DND-41 (cell line): ENCODE measurements at regions not wholly inside any gene's neighbourhood (a gene's known extent, or its start where the extent isn't known, plus 50 kb on each side); places are given as distances from the start of the nearest gene placed in this dataset.

Source experiments
- ATAC-seq: fragments of 200-7000 bp; cut with Tn5 transposase; 3 replicates; pipeline ENCODE4 v1.9.1; 2021; ENCODE audit warnings: low read depth; ENCODE audit not compliant: insufficient read depth
- DNase-seq: peaks from one replicate; pipeline ENCODE4 v3.0.0-alpha.2; 2020
- H2AFZ ChIP-seq: 2 replicates; pipeline ENCODE4 v1.6.0; 2012; ENCODE audit warnings: low read depth, low read length
- H3K27ac ChIP-seq: 2 replicates; pipeline ENCODE4 v1.5.1; 2012; ENCODE audit warnings: low read length, inconsistent platforms
- H3K27me3 ChIP-seq: fragments of 200-600 bp; sonication (generic); 2 replicates; pipeline ENCODE4 v1.6.0; 2012; ENCODE audit warnings: low read length, mild to moderate bottlenecking, inconsistent platforms; ENCODE audit not compliant: insufficient read depth, poor library complexity
- H3K36me3 ChIP-seq: 2 replicates; pipeline ENCODE4 v1.5.1; 2012; ENCODE audit warnings: low read length, inconsistent platforms; ENCODE audit not compliant: insufficient read depth
- H3K4me1 ChIP-seq: 2 replicates; pipeline ENCODE4 v1.5.1; 2012; ENCODE audit warnings: mild to moderate bottlenecking, low read length; ENCODE audit not compliant: insufficient read depth
- H3K4me2 ChIP-seq: 2 replicates; pipeline ENCODE4 v1.6.0; 2012; ENCODE audit warnings: mild to moderate bottlenecking, moderate library complexity, low read length, inconsistent platforms; ENCODE audit not compliant: insufficient read depth
- H3K4me3 ChIP-seq, 2 experiments: fragments of 200-600 bp in 1 of 2; shearing (Covaris generic) in 1 of 2; 2 replicates each; pipeline ENCODE4 v1.5.1; 2012 to 2016; ENCODE audit warnings: inconsistent platforms in 2 of 2, low read length in 2 of 2, mild to moderate bottlenecking in 2 of 2, low read depth in 1 of 2, moderate library complexity in 1 of 2
- H3K79me2 ChIP-seq: 2 replicates; pipeline ENCODE4 v1.6.0; 2012; ENCODE audit warnings: low read length, inconsistent platforms; ENCODE audit not compliant: insufficient read depth
- H3K9ac ChIP-seq: 2 replicates; pipeline ENCODE4 v1.6.0; 2012; ENCODE audit warnings: low read depth, mild to moderate bottlenecking, inconsistent platforms, low read length, moderate library complexity
- H3K9me3 ChIP-seq: 2 replicates; pipeline ENCODE4 v1.5.1; 2012; ENCODE audit warnings: low read length, moderate library complexity, mild to moderate bottlenecking, inconsistent platforms; ENCODE audit not compliant: insufficient read depth, severe bottlenecking
- H4K20me1 ChIP-seq: 2 replicates; pipeline ENCODE4 v1.6.0; 2012; ENCODE audit warnings: low read length; ENCODE audit not compliant: insufficient read depth
- CTCF ChIP-seq: IDR thresholded peaks from 2 replicates; pipeline ENCODE4 v1.5.1; 2012; ENCODE audit warnings: borderline replicate concordance, low read length, moderate library complexity, mild to moderate bottlenecking; ENCODE audit not compliant: poor library complexity, severe bottlenecking; ENCODE audit errors: extremely low read depth
- EZH2 ChIP-seq: IDR thresholded peaks from 3 replicates; pipeline ENCODE4 v1.6.1; 2012; ENCODE audit warnings: borderline replicate concordance, low read depth, mild to moderate bottlenecking, moderate library complexity, low read length, inconsistent platforms; ENCODE audit not compliant: severe bottlenecking

GRCh38 chr11:87423161-87423560 is 385.4 kb downstream of the TMEM135 start:
- Histone ChIP-seq H3K4me3 (no peak overlapping the region), H3K4me1 (no peaks in the 10 kb centered on the region), H4K20me1 (no peaks in the 10 kb centered on the region), H3K27me3 (no peaks in the 10 kb centered on the region), H2AFZ (no peak overlapping the region), H3K27ac (no peak overlapping the region), H3K9ac (no peak overlapping the region), H3K79me2 (no peaks in the 10 kb centered on the region), H3K4me2 (no peak overlapping the region), H3K9me3 (no peaks in the 10 kb centered on the region), H3K36me3 (no peaks in the 10 kb centered on the region)
- ATAC-seq (no peak), DNase-seq (no peak)
- TF ChIP-seq EZH2 = no peak
- no peak for TF ChIP-seq CTCF

DNA sequence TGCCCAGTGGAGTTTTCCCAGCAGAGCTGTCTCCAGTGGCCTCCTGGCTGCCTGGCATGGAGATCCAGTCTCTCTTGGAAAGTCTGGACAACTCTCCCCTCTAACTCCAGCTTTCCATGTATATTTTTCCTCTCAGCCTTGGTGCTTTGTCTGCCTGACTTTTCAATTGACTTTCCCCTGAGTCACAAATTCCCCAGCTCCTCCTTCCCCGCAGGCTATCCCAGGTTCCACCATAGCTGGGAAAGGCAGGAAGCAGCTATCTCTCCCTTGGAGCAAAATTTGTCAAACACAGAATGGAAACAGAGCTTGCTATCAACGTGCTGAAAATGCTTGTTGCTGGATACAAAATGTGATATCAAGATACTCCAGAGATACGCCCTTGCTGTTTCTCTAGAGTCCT is 384.8 kb downstream of the TMEM135 start:
- DNase-seq (no peak), ATAC-seq (no peak)
- Histone ChIP-seq H3K4me2 (no peak overlapping the region), H3K27me3 (peaks cover 3% of the 10 kb centered on the region), H3K9me3 (no peaks in the 10 kb centered on the region), H3K4me3 (no peak overlapping the region), H3K9ac (no peak overlapping the region), H3K36me3 (no peaks in the 10 kb centered on the region), H3K27ac (no peak overlapping the region), H3K79me2 (no peaks in the 10 kb centered on the region), H4K20me1 (no peaks in the 10 kb centered on the region), H2AFZ (no peak overlapping the region), H3K4me1 (no peaks in the 10 kb centered on the region)
- TF ChIP-seq CTCF = no peak
- no peak for TF ChIP-seq EZH2

DNA sequence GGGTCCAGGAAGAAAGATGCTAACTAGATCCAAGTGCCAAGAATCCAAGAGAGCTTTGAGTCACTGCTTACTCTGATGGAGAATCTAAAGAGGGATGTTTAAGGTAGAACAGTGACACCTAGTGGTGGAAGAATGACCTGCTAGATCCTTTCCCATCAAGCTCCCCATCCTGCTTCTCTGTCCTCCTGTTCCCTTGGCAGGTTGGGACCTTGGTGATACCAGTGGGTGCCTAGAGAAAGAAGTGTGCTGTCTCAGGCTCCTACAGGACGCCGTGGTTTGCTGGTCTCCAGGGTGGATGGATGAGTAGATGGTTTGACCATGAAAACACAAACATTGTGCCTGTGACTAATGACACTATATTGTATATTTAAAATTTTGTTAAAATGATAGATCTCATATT is 383.7 kb downstream of the TMEM135 start:
- H3K4me3 ChIP-seq = no peak overlapping the region
- peak; percentile 42 for DNase-seq

More for the DNA sequence above, 383.7 kb downstream of the TMEM135 start:
- TF ChIP-seq EZH2 (no peak), CTCF (peak; percentile 85)
- H3K4me2 ChIP-seq = no peak overlapping the region
- peaks cover 5% of the 10 kb centered on the region for H3K27me3 ChIP-seq
- no peaks in the 10 kb centered on the region for H3K36me3 ChIP-seq
- no peak overlapping the region for H2AFZ ChIP-seq
- H3K4me1 ChIP-seq = no peaks in the 10 kb centered on the region
- ATAC-seq = peak; percentile 86
- no peaks in the 10 kb centered on the region for H4K20me1 ChIP-seq
- H3K79me2 ChIP-seq = no peaks in the 10 kb centered on the region
- H3K9me3 ChIP-seq = no peaks in the 10 kb centered on the region
- H3K9ac ChIP-seq = no peak overlapping the region
- no peak overlapping the region for H3K27ac ChIP-seq
